ENCODE measurements at regions not wholly inside any gene's neighbourhood (a gene's known extent, or its start where the extent isn't known, plus 50 kb on each side); places are given as distances from the start of the nearest gene placed in this dataset.

- TF ChIP-seq, protein P1, sequence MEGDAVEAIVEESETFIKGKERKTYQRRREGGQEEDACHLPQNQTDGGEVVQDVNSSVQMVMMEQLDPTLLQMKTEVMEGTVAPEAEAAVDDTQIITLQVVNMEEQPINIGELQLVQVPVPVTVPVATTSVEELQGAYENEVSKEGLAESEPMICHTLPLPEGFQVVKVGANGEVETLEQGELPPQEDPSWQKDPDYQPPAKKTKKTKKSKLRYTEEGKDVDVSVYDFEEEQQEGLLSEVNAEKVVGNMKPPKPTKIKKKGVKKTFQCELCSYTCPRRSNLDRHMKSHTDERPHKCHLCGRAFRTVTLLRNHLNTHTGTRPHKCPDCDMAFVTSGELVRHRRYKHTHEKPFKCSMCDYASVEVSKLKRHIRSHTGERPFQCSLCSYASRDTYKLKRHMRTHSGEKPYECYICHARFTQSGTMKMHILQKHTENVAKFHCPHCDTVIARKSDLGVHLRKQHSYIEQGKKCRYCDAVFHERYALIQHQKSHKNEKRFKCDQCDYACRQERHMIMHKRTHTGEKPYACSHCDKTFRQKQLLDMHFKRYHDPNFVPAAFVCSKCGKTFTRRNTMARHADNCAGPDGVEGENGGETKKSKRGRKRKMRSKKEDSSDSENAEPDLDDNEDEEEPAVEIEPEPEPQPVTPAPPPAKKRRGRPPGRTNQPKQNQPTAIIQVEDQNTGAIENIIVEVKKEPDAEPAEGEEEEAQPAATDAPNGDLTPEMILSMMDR (conservative IDR thresholded peaks at IDR 0.05; ENCODE audit: low read depth, low read length): no peak
- TF ChIP-seq EZH2 (IDR thresholded peaks at IDR 0.05; ENCODE audit: low read length, unreplicated experiment) (no peak), EZH2phosphoT487 (IDR thresholded peaks at IDR 0.05; ENCODE audit: borderline replicate concordance, low read length) (no peak)
These were observed 304.4 kb upstream of the ZC3H15 start for GRCh38 chr2:186181625-186182024.

Measured in PC-3 (cell line).